GM12878 (cell line): ENCODE measurements at regions not wholly inside any gene's neighbourhood (a gene's known extent, or its start where the extent isn't known, plus 50 kb on each side); places are given as distances from the start of the nearest gene placed in this dataset.

ENCODE experiments used
- ATAC-seq: fragments of 200-7000 bp; cut with Tn5 transposase; 3 replicates; pipeline ENCODE4 v1.9.1; 2020; ENCODE audit warnings: mild to moderate bottlenecking, moderate library complexity
- BruUV-seq: library from RNA; stranded (reverse); fragments of 400-500 nt; replicated peaks from 2 replicates; lab custom pipeline; 2021; lab: Mats Ljungman, UMichigan
- CTCF ChIA-PET: fragments of 300-600 bp; sonication (Branson Sonifier 250); formaldehyde crosslinking; extraction: SDS; loops from one replicate; lab custom pipeline; 2021; ENCODE audit warnings: inconsistent platforms; lab: Yijun Ruan, JAX
- POLR2A ChIA-PET: fragments of 350-600 bp; formaldehyde crosslinking; extraction: SDS; loops from one replicate; lab custom pipeline; 2021; ENCODE audit warnings: inconsistent platforms; lab: Charles Lee
- RAD21 ChIA-PET: fragments of 300-600 bp; sonication (Branson Sonifier 250); formaldehyde crosslinking; loops from one replicate; lab custom pipeline; 2023; ENCODE audit warnings: antibody characterized with exemption; ENCODE audit not compliant: unreplicated experiment; lab: Charles Lee
- SMC1A ChIA-PET: fragments of 300-600 bp; sonication (Branson Sonifier 250); formaldehyde crosslinking; loops from one replicate; lab custom pipeline; 2023; ENCODE audit not compliant: unreplicated experiment, uncharacterized antibody; lab: Charles Lee
- DNase-seq: peaks from one replicate; pipeline ENCODE4 v3.0.0-alpha.2; 2011; ENCODE audit warnings: low read depth, low spot score
- FAIRE-seq: peaks from 3 replicates; lab custom pipeline; 2011; peaks lifted over from hg19 to GRCh38; lab: Jason Lieb, UNC
- H2AFZ ChIP-seq: 2 replicates; pipeline ENCODE4 v1.6.0; 2011; ENCODE audit warnings: low read depth, low read length, control low read depth; ENCODE audit not compliant: control insufficient read depth
- H3K27ac ChIP-seq: 2 replicates; pipeline ENCODE4 v1.5.1; 2011; ENCODE audit warnings: control low read depth; ENCODE audit not compliant: control insufficient read depth, insufficient read depth
- H3K27me3 ChIP-seq, 2 experiments: replicated peaks in 1 of 2; 2 replicates each; pipeline versions ENCODE4 v1.6.0 to v1.6.1; 2011; ENCODE audit warnings: low read length in 1 of 2; ENCODE audit not compliant: control insufficient read depth in 2 of 2, insufficient read depth in 2 of 2
- H3K36me3 ChIP-seq, 2 experiments: 2 replicates each; pipeline ENCODE4 v1.5.1; 2011; ENCODE audit warnings: low read length in 1 of 2; ENCODE audit not compliant: control insufficient read depth in 2 of 2, insufficient read depth in 2 of 2
- H3K4me1 ChIP-seq: 2 replicates; pipeline ENCODE4 v1.6.1; 2011; ENCODE audit warnings: mild to moderate bottlenecking, low read length, moderate library complexity, mixed read lengths; ENCODE audit not compliant: control insufficient read depth, insufficient read depth
- H3K4me2 ChIP-seq: 2 replicates; pipeline ENCODE4 v1.6.0; 2011; ENCODE audit warnings: control low read depth; ENCODE audit not compliant: control insufficient read depth, insufficient read depth
- H3K4me3 ChIP-seq: fragments of 200-600 bp; sonication (generic); 2 replicates; pipeline ENCODE4 v1.5.1; 2016
- H3K79me2 ChIP-seq: 2 replicates; pipeline ENCODE4 v1.6.0; 2011; ENCODE audit warnings: low read length; ENCODE audit not compliant: control insufficient read depth, insufficient read depth
- H3K9ac ChIP-seq: 2 replicates; pipeline ENCODE4 v1.8.0; 2011; ENCODE audit warnings: low read length, control low read depth, mixed read lengths; ENCODE audit not compliant: control insufficient read depth, insufficient read depth
- H3K9me3 ChIP-seq: replicated peaks from 3 replicates; pipeline ENCODE4 v1.5.1; 2011; ENCODE audit warnings: mild to moderate bottlenecking, low read length; ENCODE audit not compliant: control insufficient read depth, insufficient read depth
- H4K20me1 ChIP-seq: 2 replicates; pipeline ENCODE4 v1.6.0; 2011; ENCODE audit not compliant: control insufficient read depth, insufficient read depth
- E2F4 ChIP-seq: IDR thresholded peaks from 2 replicates; pipeline ENCODE4 v1.6.1; 2012; ENCODE audit warnings: low read depth, low read length, improper control_type of control experiment
- HDAC2 ChIP-seq: fragments of 200-600 bp; sonication (generic); IDR thresholded peaks from 2 replicates; pipeline ENCODE4 v1.6.1; 2017
- IRF4 ChIP-seq: IDR thresholded peaks from 2 replicates; pipeline ENCODE4 v1.6.1; 2011; ENCODE audit warnings: low read depth, low read length
- KLF5 ChIP-seq: fragments of 450-650 bp; IDR thresholded peaks from 2 replicates; pipeline ENCODE4 v1.6.1; 2014; ENCODE audit warnings: mild to moderate bottlenecking; ENCODE audit not compliant: partially characterized antibody
- LARP7 ChIP-seq: fragments of 450-650 bp; IDR thresholded peaks from 2 replicates; pipeline ENCODE4 v1.6.1; 2017; ENCODE audit warnings: mild to moderate bottlenecking
- MXI1 ChIP-seq: fragments of 150-350 bp; IDR thresholded peaks from 2 replicates; pipeline ENCODE4 v1.6.1; 2011; ENCODE audit warnings: low read depth, mild to moderate bottlenecking, inconsistent platforms, low read length, improper control_type of control experiment
- MYC ChIP-seq: IDR thresholded peaks from 2 replicates; pipeline ENCODE4 v1.6.1; 2011; ENCODE audit warnings: mild to moderate bottlenecking, low read length, moderate library complexity, inconsistent platforms; ENCODE audit not compliant: insufficient read depth, insufficient replicate concordance, insufficient read length, severe bottlenecking
- NFXL1 ChIP-seq: fragments of 450-650 bp; IDR thresholded peaks from 2 replicates; pipeline ENCODE4 v1.6.1; 2017; ENCODE audit warnings: antibody characterized with exemption, mild to moderate bottlenecking, borderline replicate concordance
- NR2C1 ChIP-seq: fragments of 450-650 bp; IDR thresholded peaks from 2 replicates; pipeline ENCODE4 v1.6.1; 2017; ENCODE audit warnings: antibody characterized with exemption, mild to moderate bottlenecking, moderate library complexity
- NR2C2 ChIP-seq: IDR thresholded peaks from 2 replicates; pipeline ENCODE4 v1.6.1; 2011; ENCODE audit warnings: borderline replicate concordance, low read depth; ENCODE audit not compliant: control insufficient read depth, insufficient read length
- RAD21 ChIP-seq: IDR thresholded peaks from 2 replicates; pipeline ENCODE4 v1.6.1; 2011; ENCODE audit warnings: mild to moderate bottlenecking, low read depth, low read length, moderate library complexity; ENCODE audit not compliant: insufficient read depth
- SRF ChIP-seq, 2 experiments: IDR thresholded peaks; 2 replicates each; pipeline ENCODE4 v1.6.1; 2011; ENCODE audit warnings: low read depth in 2 of 2, low read length in 2 of 2, mild to moderate bottlenecking in 1 of 2, moderate library complexity in 1 of 2
- TAF1 ChIP-seq: IDR thresholded peaks from 2 replicates; pipeline ENCODE4 v1.6.1; 2011; ENCODE audit warnings: mild to moderate bottlenecking, low read depth, low read length, borderline replicate concordance
- YY1 ChIP-seq: IDR thresholded peaks from 2 replicates; pipeline ENCODE4 v1.6.1; 2011; ENCODE audit warnings: low read depth, mild to moderate bottlenecking, low read length
- ZNF274 ChIP-seq: IDR thresholded peaks from one replicate; pipeline ENCODE4 v1.8.0; 2011; ENCODE audit not compliant: insufficient read length, insufficient read depth
- ZNF384 ChIP-seq: IDR thresholded peaks from 2 replicates; pipeline ENCODE4 v1.6.1; 2012; ENCODE audit warnings: low read depth, mild to moderate bottlenecking, low read length, improper control_type of control experiment, borderline replicate concordance
- WGBS: methylation state at CpG from one replicate; pipeline ENCODE4 v1.1.6; 2016; ENCODE audit warnings: low lambda C conversion rate; ENCODE audit not compliant: insufficient replicate concordance, insufficient coverage; ENCODE audit errors: missing lambda C conversion rate; 5-methylcytosine and 5-hydroxymethylcytosine counted together
- in situ Hi-C: fragments of 300-500 bp; cut with MboI; formaldehyde crosslinking; loops from 9 replicates; pipeline ENCODE4 v1.14.3; 2018; ENCODE audit warnings: mixed read lengths
- intact Hi-C: fragments of 100-400 bp; cut with micrococcal nuclease; formaldehyde crosslinking; loops from one replicate; pipeline ENCODE4 v1.14.2; 2022; ENCODE audit not compliant: unreplicated experiment
- TF ChIP-seq, protein P1 (sequence below): fragments of 450-650 bp; formaldehyde crosslinking; IDR thresholded peaks from 2 replicates; pipeline ENCODE4 v1.5.0; 2022; ENCODE audit warnings: mild to moderate bottlenecking, missing genetic modification characterization
- TF ChIP-seq, protein P2 (sequence below): IDR thresholded peaks from 2 replicates; pipeline ENCODE4 v1.6.1; 2011; ENCODE audit warnings: borderline replicate concordance, low read depth, mild to moderate bottlenecking, moderate library complexity, mixed read lengths, low read length; ENCODE audit not compliant: insufficient read depth; ENCODE audit errors: extremely low read length
- TF ChIP-seq, protein P3 (sequence below): fragments of 450-650 bp; IDR thresholded peaks from 2 replicates; pipeline ENCODE4 v1.6.1; 2016; ENCODE audit warnings: mild to moderate bottlenecking

- no peak overlapping the region for H3K27ac ChIP-seq
- H3K4me1 ChIP-seq, result peaks cover 30% of the 10 kb centered on the region
- H3K4me2 ChIP-seq, result no peak overlapping the region
- WGBS, result 69% methylated on average over 7 of the region's 7 CpGs
- POLR2A ChIA-PET, result no interaction called here
- RAD21 ChIA-PET, result no interaction called here
- CTCF ChIA-PET, result no interaction called here
- in situ Hi-C loops (no loop called here), intact Hi-C loops (no loop called here)
- H3K79me2 ChIP-seq, result no peaks in the 10 kb centered on the region
- FAIRE-seq (no peak), ATAC-seq (no peak), DNase-seq (no peak)
- H4K20me1 ChIP-seq, result no peaks in the 10 kb centered on the region
- H2AFZ ChIP-seq, result no peak overlapping the region
- SMC1A ChIA-PET, result no interaction called here
- H3K27me3 ChIP-seq, result no peaks in the 10 kb centered on the region
- no peak overlapping the region for H3K9ac ChIP-seq
- no peaks in the 10 kb centered on the region for H3K9me3 ChIP-seq
- no peaks in the 10 kb centered on the region for H3K36me3 ChIP-seq
- H3K4me3 ChIP-seq, result no peak overlapping the region
- BruUV-seq, result no TSS peak
- TF ChIP-seq, protein P1, sequence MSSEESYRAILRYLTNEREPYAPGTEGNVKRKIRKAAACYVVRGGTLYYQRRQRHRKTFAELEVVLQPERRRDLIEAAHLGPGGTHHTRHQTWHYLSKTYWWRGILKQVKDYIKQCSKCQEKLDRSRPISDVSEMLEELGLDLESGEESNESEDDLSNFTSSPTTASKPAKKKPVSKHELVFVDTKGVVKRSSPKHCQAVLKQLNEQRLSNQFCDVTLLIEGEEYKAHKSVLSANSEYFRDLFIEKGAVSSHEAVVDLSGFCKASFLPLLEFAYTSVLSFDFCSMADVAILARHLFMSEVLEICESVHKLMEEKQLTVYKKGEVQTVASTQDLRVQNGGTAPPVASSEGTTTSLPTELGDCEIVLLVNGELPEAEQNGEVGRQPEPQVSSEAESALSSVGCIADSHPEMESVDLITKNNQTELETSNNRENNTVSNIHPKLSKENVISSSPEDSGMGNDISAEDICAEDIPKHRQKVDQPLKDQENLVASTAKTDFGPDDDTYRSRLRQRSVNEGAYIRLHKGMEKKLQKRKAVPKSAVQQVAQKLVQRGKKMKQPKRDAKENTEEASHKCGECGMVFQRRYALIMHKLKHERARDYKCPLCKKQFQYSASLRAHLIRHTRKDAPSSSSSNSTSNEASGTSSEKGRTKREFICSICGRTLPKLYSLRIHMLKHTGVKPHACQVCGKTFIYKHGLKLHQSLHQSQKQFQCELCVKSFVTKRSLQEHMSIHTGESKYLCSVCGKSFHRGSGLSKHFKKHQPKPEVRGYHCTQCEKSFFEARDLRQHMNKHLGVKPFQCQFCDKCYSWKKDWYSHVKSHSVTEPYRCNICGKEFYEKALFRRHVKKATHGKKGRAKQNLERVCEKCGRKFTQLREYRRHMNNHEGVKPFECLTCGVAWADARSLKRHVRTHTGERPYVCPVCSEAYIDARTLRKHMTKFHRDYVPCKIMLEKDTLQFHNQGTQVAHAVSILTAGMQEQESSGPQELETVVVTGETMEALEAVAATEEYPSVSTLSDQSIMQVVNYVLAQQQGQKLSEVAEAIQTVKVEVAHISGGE, result no peak
- TF ChIP-seq NR2C1 (no peak), E2F4 (no peak), MYC (no peak), TAF1 (no peak), IRF4 (no peak), KLF5 (no peak), RAD21 (no peak), SRF (IDR thresholded peaks at IDR 0.05; ENCODE audit: low read depth in 2 of 2, low read length in 2 of 2) (no peak), YY1 (no peak), NR2C2 (no peak), MXI1 (no peak), LARP7 (no peak), NFXL1 (no peak), HDAC2 (no peak), ZNF384 (no peak), ZNF274 (no peak)
- TF ChIP-seq, protein P2, sequence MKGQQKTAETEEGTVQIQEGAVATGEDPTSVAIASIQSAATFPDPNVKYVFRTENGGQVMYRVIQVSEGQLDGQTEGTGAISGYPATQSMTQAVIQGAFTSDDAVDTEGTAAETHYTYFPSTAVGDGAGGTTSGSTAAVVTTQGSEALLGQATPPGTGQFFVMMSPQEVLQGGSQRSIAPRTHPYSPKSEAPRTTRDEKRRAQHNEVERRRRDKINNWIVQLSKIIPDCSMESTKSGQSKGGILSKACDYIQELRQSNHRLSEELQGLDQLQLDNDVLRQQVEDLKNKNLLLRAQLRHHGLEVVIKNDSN, result no peak
- TF ChIP-seq, protein P3, sequence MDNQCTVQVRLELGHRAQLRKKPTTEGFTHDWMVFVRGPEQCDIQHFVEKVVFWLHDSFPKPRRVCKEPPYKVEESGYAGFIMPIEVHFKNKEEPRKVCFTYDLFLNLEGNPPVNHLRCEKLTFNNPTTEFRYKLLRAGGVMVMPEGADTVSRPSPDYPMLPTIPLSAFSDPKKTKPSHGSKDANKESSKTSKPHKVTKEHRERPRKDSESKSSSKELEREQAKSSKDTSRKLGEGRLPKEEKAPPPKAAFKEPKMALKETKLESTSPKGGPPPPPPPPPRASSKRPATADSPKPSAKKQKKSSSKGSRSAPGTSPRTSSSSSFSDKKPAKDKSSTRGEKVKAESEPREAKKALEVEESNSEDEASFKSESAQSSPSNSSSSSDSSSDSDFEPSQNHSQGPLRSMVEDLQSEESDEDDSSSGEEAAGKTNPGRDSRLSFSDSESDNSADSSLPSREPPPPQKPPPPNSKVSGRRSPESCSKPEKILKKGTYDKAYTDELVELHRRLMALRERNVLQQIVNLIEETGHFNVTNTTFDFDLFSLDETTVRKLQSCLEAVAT, result no peak
Measured at GRCh38 chr6:163663575-163663974, 249.1 kb downstream of the QKI start.
